ENCODE measurements at regions not wholly inside any gene's neighbourhood (a gene's known extent, or its start where the extent isn't known, plus 50 kb on each side); places are given as distances from the start of the nearest gene placed in this dataset.
"Not testable (repeated sequence)": the region's sequence is repeated elsewhere in the genome, so short reads cannot be mapped to it uniquely, and the experiment has no call there.

- H3K4me3 ChIP-seq (ENCODE audit: low read length); DNase-seq (ENCODE audit: low read depth, low spot score): not testable (repeated sequence)
Measured at GRCh38 chr9:23991874-23992273, 165.8 kb upstream of the ELAVL2 start.

GRCh38 chr9:23979491-23979890 lies 153.5 kb upstream of the ELAVL2 start:
- DNase-seq (ENCODE audit: low read depth, low spot score) = no peak
- H3K4me3 ChIP-seq (ENCODE audit: low read length) = no peak overlapping the region

- no peak overlapping the region for H3K4me3 ChIP-seq (ENCODE audit: low read length)
- no peak for DNase-seq (ENCODE audit: low read depth, low spot score)
Measured at GRCh38 chr9:23962101-23962500, 136.1 kb upstream of the ELAVL2 start.

- DNase-seq (ENCODE audit: low read depth, low spot score) = no peak
- no peak overlapping the region for H3K4me3 ChIP-seq (ENCODE audit: low read length)
Measured at GRCh38 chr9:23945897-23946296, 119.9 kb upstream of the ELAVL2 start.

- DNase-seq (ENCODE audit: low read depth, low spot score) = no peak
- no peak overlapping the region for H3K4me3 ChIP-seq (ENCODE audit: low read length)
Measured at GRCh38 chr9:23941051-23941450, 115.0 kb upstream of the ELAVL2 start.

- DNase-seq (ENCODE audit: low read depth, low spot score) = no peak
Measured at GRCh38 chr9:23938908-23939307, 112.9 kb upstream of the ELAVL2 start.

GRCh38 chr9:23934291-23934906 lies 108.4 kb upstream of the ELAVL2 start:
- DNase-seq (ENCODE audit: low read depth, low spot score) = no peak
- no peak overlapping the region for H3K4me3 ChIP-seq (ENCODE audit: low read length)

More at GRCh38 chr9:23938908-23939307, 112.9 kb upstream of the ELAVL2 start:
- H3K4me3 ChIP-seq (ENCODE audit: low read length) = no peak overlapping the region

GRCh38 chr9:23933348-23933747 lies 107.3 kb upstream of the ELAVL2 start:
- no peak overlapping the region for H3K4me3 ChIP-seq (ENCODE audit: low read length)
- no peak for DNase-seq (ENCODE audit: low read depth, low spot score)

- H3K4me3 ChIP-seq (ENCODE audit: low read length) = no peak overlapping the region
Measured at GRCh38 chr9:23926368-23926767, 100.3 kb upstream of the ELAVL2 start.

GRCh38 chr9:23914431-23915003 lies 88.5 kb upstream of the ELAVL2 start:
- no peak for DNase-seq (ENCODE audit: low read depth, low spot score)
- no peak overlapping the region for H3K4me3 ChIP-seq (ENCODE audit: low read length)

More at GRCh38 chr9:23926368-23926767, 100.3 kb upstream of the ELAVL2 start:
- no peak for DNase-seq (ENCODE audit: low read depth, low spot score)

GRCh38 chr9:23907343-23907742 lies 81.3 kb upstream of the ELAVL2 start:
- H3K4me3 ChIP-seq (ENCODE audit: low read length) = no peak overlapping the region
- no peak for DNase-seq (ENCODE audit: low read depth, low spot score)

- no peak for DNase-seq (ENCODE audit: low read depth, low spot score)
- H3K4me3 ChIP-seq (ENCODE audit: low read length) = no peak overlapping the region
Measured at GRCh38 chr9:23887781-23888180, 61.7 kb upstream of the ELAVL2 start.
